Transverse colon (tissue), 4 donors: ENCODE measurements at regions not wholly inside any gene's neighbourhood (a gene's known extent, or its start where the extent isn't known, plus 50 kb on each side); places are given as distances from the start of the nearest gene placed in this dataset.

ENCODE experiments used
- DNase-seq: peaks from one replicate; pipeline ENCODE4 v3.0.0-alpha.2; 2019
- H3K27ac ChIP-seq, 4 donors: fragments of 200-600 bp; sonication (generic); 2 replicates each; pipeline ENCODE4 v1.5.1; 2016 to 2018; ENCODE audit warnings: inconsistent platforms in 4 of 4
- H3K27me3 ChIP-seq: fragments of 200-600 bp; sonication (generic); 2 replicates; pipeline ENCODE4 v1.5.1; 2017; ENCODE audit warnings: inconsistent platforms
- H3K36me3 ChIP-seq, 4 donors: fragments of 200-600 bp; sonication (generic); 2 replicates each; pipeline ENCODE4 v1.5.1; 2017 to 2019; ENCODE audit warnings: inconsistent platforms in 4 of 4
- H3K4me1 ChIP-seq, 4 donors: fragments of 200-600 bp; sonication (generic); 2 replicates each; pipeline ENCODE4 v1.5.1; 2017 to 2020; ENCODE audit warnings: inconsistent platforms in 4 of 4
- H3K4me3 ChIP-seq, 4 donors: fragments of 200-600 bp; sonication (generic); 1 replicate in 1 of 4; 2 replicates in 3 of 4; pipeline versions ENCODE4 v1.5.1 to v1.6.1; 2017 to 2019; ENCODE audit warnings: inconsistent platforms in 4 of 4
- H3K9me3 ChIP-seq, 2 donors: fragments of 200-600 bp; sonication (generic); 2 replicates each; pipeline ENCODE4 v1.5.1; 2017 to 2019; ENCODE audit warnings: inconsistent platforms in 2 of 2
- EP300 ChIP-seq: sonication (generic); formaldehyde crosslinking; IDR thresholded peaks from one replicate; pipeline ENCODE4 v1.6.1; 2017; ENCODE audit warnings: antibody characterized with exemption, low read depth
- POLR2A ChIP-seq: fragments of 450-650 bp; IDR thresholded peaks from one replicate; pipeline ENCODE4 v1.6.1; 2016; ENCODE audit warnings: antibody characterized with exemption, mild to moderate bottlenecking, moderate library complexity
- POLR2AphosphoS5 ChIP-seq, 3 donors: sonication (generic); formaldehyde crosslinking; IDR thresholded peaks; one replicate each; pipeline ENCODE4 v1.6.1; 2016; ENCODE audit warnings: antibody characterized with exemption in 3 of 3
- WGBS, 2 donors: methylation state at CpG; one replicate each; pipeline ENCODE4 v1.1.5; 2018; ENCODE audit warnings: low coverage in 1 of 2; 5-methylcytosine and 5-hydroxymethylcytosine counted together
- in situ Hi-C, 4 donors: fragments of 200-750 bp; cut with MboI; loops; one replicate each; pipeline versions ENCODE4 v1.15.0 to v1.15.1; 2017; ENCODE audit warnings: low sequenced_read_pairs in 3 of 4, low pct_ligation_motif_present in 1 of 4, low pct_unique_long_range_greater_than_20kb in 1 of 4
- intact Hi-C: fragments of 100-400 bp; cut with DNase I; formaldehyde crosslinking; loops from one replicate; pipeline ENCODE4 v1.15.1; 2023; ENCODE audit warnings: low total_unique reads
- TF ChIP-seq, protein P1 (sequence below), 5 experiments: fragments of 200-600 bp in 3 of 5; fragments of 450-650 bp in 2 of 5; sonication (generic) in 3 of 5; IDR thresholded peaks; 1 replicate in 2 of 5; 2 replicates in 3 of 5; pipeline ENCODE4 v1.5.1; 2016 to 2017; ENCODE audit warnings: antibody characterized with exemption in 5 of 5, inconsistent platforms in 3 of 5, mild to moderate bottlenecking in 2 of 5, moderate library complexity in 1 of 5

GRCh38 chr15:60096157-60096556 is 92.0 kb downstream of the FOXB1 start:
- no peak for DNase-seq
- 91 to 97% methylated on average over 4 of the region's 4 CpGs for WGBS, 2 donors
- no peak overlapping the region for H3K4me3 ChIP-seq
- H3K27ac ChIP-seq = no peak overlapping the region
- TF ChIP-seq POLR2AphosphoS5 (IDR thresholded peaks at IDR 0.05) = no peak
- TF ChIP-seq POLR2A = no peak
- intact Hi-C loops (no loop called here), in situ Hi-C loops (no loop called here)
- H3K4me1 ChIP-seq = peaks cover 0 to 5% (median 0%) of the 10 kb centered on the region in 4 donors
- no peaks in the 10 kb centered on the region for H3K9me3 ChIP-seq
- H3K36me3 ChIP-seq = no peaks in the 10 kb centered on the region
- H3K27me3 ChIP-seq = no peaks in the 10 kb centered on the region

DNA sequence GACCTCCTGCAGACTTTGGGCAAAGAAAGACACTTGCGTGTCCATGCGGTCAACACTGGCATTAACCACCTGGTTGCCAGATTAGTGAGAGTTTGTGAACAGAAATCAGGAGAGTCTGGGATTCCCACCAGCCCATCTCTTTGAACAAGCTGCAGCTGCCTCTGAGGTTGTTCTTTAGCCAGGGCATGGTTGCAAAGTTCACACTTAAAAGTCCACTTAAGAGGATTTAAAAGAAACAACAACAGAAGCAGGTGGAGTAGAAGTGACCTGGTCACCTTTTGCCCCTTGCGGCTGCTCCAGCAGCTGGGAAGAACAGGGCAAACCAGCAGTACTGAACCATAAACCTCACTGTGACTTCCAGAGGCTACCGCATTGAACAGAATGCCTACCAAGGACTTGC is 97.3 kb downstream of the FOXB1 start:
- 55% methylated on average over 4 of the region's 4 CpGs; no CpG with 5 or more reads in 1 of the 2 donors for WGBS, 2 donors

DNA sequence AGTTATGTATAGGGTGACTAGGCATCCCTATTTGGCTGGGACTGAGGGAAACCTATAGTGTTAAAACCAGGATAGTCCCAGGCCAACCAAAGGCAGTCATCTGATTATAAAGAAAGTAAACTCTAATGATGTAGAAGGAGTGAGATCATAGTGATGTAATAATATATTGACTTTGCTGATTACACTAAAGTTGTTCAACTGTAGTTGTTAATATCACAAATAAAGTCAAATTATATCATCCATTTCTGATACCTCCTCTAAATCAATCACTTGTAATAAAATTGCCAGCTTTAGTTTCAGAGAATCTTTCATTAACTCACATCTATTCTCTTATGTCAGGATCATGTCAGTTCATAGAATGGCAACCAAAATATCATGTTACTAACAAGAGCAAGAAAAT is 98.6 kb downstream of the FOXB1 start:
- no peaks in the 10 kb centered on the region for H3K9me3 ChIP-seq
- H3K4me3 ChIP-seq = no peak overlapping the region
- no peak for DNase-seq
- H3K4me1 ChIP-seq = no peaks in the 10 kb centered on the region
- H3K36me3 ChIP-seq = no peaks in the 10 kb centered on the region
- no peak overlapping the region for H3K27ac ChIP-seq
- H3K27me3 ChIP-seq = peaks cover 14% of the 10 kb centered on the region
- in situ Hi-C loops = no loop called here
- TF ChIP-seq POLR2A = no peak
- no peak for TF ChIP-seq POLR2AphosphoS5 (IDR thresholded peaks at IDR 0.05)
- TF ChIP-seq EP300 = no peak
- TF ChIP-seq, protein P1, sequence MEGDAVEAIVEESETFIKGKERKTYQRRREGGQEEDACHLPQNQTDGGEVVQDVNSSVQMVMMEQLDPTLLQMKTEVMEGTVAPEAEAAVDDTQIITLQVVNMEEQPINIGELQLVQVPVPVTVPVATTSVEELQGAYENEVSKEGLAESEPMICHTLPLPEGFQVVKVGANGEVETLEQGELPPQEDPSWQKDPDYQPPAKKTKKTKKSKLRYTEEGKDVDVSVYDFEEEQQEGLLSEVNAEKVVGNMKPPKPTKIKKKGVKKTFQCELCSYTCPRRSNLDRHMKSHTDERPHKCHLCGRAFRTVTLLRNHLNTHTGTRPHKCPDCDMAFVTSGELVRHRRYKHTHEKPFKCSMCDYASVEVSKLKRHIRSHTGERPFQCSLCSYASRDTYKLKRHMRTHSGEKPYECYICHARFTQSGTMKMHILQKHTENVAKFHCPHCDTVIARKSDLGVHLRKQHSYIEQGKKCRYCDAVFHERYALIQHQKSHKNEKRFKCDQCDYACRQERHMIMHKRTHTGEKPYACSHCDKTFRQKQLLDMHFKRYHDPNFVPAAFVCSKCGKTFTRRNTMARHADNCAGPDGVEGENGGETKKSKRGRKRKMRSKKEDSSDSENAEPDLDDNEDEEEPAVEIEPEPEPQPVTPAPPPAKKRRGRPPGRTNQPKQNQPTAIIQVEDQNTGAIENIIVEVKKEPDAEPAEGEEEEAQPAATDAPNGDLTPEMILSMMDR (IDR thresholded peaks at IDR 0.05) = no peak
- intact Hi-C loops = no loop called here

More for the DNA sequence above, 97.3 kb downstream of the FOXB1 start:
- no peak for DNase-seq
- Histone ChIP-seq H3K27ac (no peak overlapping the region), H3K4me1 (no peaks in the 10 kb centered on the region), H3K4me3 (no peak overlapping the region), H3K36me3 (no peaks in the 10 kb centered on the region), H3K27me3 (peaks cover 12% of the 10 kb centered on the region), H3K9me3 (no peaks in the 10 kb centered on the region)
- intact Hi-C loops (no loop called here), in situ Hi-C loops (no loop called here)
- TF ChIP-seq POLR2AphosphoS5 (IDR thresholded peaks at IDR 0.05) (no peak), POLR2A (no peak), EP300 (no peak)
- TF ChIP-seq, protein P1 (IDR thresholded peaks at IDR 0.05) = no peak

GRCh38 chr15:60110909-60111308 is 106.8 kb downstream of the FOXB1 start:
- 77 to 78% methylated on average over 5 of the region's 5 CpGs for WGBS, 2 donors
- no peak for DNase-seq
- no peak overlapping the region for H3K4me3 ChIP-seq
- intact Hi-C loops = loop anchor here (5.0 kb wide), 1 partner anchor 849 kb away; no protein-coding TSS in a partner anchor
- in situ Hi-C loops = no loop called here
- no peaks in the 10 kb centered on the region for H3K36me3 ChIP-seq
- no peak for TF ChIP-seq POLR2AphosphoS5 (IDR thresholded peaks at IDR 0.05)
- TF ChIP-seq, protein P1 (IDR thresholded peaks at IDR 0.05) = no peak
- no peak for TF ChIP-seq POLR2A
- TF ChIP-seq EP300 = no peak
- H3K27me3 ChIP-seq = peaks cover 6% of the 10 kb centered on the region
- H3K27ac ChIP-seq = no peak overlapping the region
- no peaks in the 10 kb centered on the region for H3K4me1 ChIP-seq
- H3K9me3 ChIP-seq = no peaks in the 10 kb centered on the region
